NCI-H2081 treated with DMSO at 0.1 percent for 48 hours (cell line): ENCODE measurements at regions not wholly inside any gene's neighbourhood (a gene's known extent, or its start where the extent isn't known, plus 50 kb on each side); places are given as distances from the start of the nearest gene placed in this dataset.

Experiments used
- DNase-seq: peaks from one replicate; lab custom pipeline; 2025; lab: John Stamatoyannopoulos, UW

GRCh38 chrX:17206584-17206983, 168.4 kb upstream of the NHS start:
- no peak for DNase-seq

- DNase-seq, result no peak
Measured at GRCh38 chrX:17214962-17215361, 160.0 kb upstream of the NHS start.

GRCh38 chrX:17226736-17227135, 148.3 kb upstream of the NHS start:
- no peak for DNase-seq

- DNase-seq, result no peak
Measured at GRCh38 chrX:17237146-17237545, 137.9 kb upstream of the NHS start.

- DNase-seq, result peak; percentile 82
Measured at GRCh38 chrX:17242470-17242869, 132.5 kb upstream of the NHS start.

- no peak for DNase-seq
Measured at GRCh38 chrX:17247144-17247543, 127.9 kb upstream of the NHS start.

GRCh38 chrX:17262123-17262522, 112.9 kb upstream of the NHS start:
- no peak for DNase-seq

GRCh38 chrX:17266136-17266535, 108.9 kb upstream of the NHS start:
- DNase-seq, result no peak

GRCh38 chrX:17278961-17279360, 96.0 kb upstream of the NHS start:
- no peak for DNase-seq

GRCh38 chrX:17285983-17286382, 89.0 kb upstream of the NHS start:
- no peak for DNase-seq

GRCh38 chrX:17291171-17291900, 83.7 kb upstream of the NHS start:
- DNase-seq, result no peak

GRCh38 chrX:17292111-17292527, 82.9 kb upstream of the NHS start:
- DNase-seq, result no peak

GRCh38 chrX:17294561-17294960, 80.4 kb upstream of the NHS start:
- no peak for DNase-seq

- DNase-seq, result no peak
Measured at GRCh38 chrX:17295791-17296190, 79.2 kb upstream of the NHS start.

GRCh38 chrX:17298564-17298963, 76.4 kb upstream of the NHS start:
- DNase-seq, result no peak

- no peak for DNase-seq
Measured at GRCh38 chrX:17299206-17299605, 75.8 kb upstream of the NHS start.

- no peak for DNase-seq
Measured at GRCh38 chrX:17323397-17323796, 51.6 kb upstream of the NHS start.
